Astrocyte (in vitro differentiated cells and primary cell): ENCODE measurements at regions not wholly inside any gene's neighbourhood (a gene's known extent, or its start where the extent isn't known, plus 50 kb on each side); places are given as distances from the start of the nearest gene placed in this dataset.
A peak's percentile ranks its signal among the peaks of the same experiment; 100 is the strongest.

Source experiments
- DNase-seq: peaks from one replicate; pipeline ENCODE4 v3.0.0-alpha.2; 2010; ENCODE audit warnings: low read depth
- FAIRE-seq: peaks from 2 replicates; lab custom pipeline; 2011; peaks lifted over from hg19 to GRCh38; lab: Jason Lieb, UNC
- H2AFZ ChIP-seq: 2 replicates; pipeline ENCODE4 v1.6.0; 2012; ENCODE audit warnings: low read depth, low read length, inconsistent platforms
- H3K27ac ChIP-seq: 2 replicates; pipeline ENCODE4 v1.5.1; 2011; ENCODE audit warnings: low read depth, low read length, inconsistent platforms
- H3K27me3 ChIP-seq: 2 replicates; pipeline ENCODE4 v1.6.0; 2011; ENCODE audit warnings: low read length, inconsistent platforms; ENCODE audit not compliant: insufficient read depth
- H3K36me3 ChIP-seq: 2 replicates; pipeline ENCODE4 v1.5.1; 2011; ENCODE audit warnings: low read length, inconsistent platforms; ENCODE audit not compliant: insufficient read depth
- H3K4me1 ChIP-seq: 2 replicates; pipeline ENCODE4 v1.5.1; 2011; ENCODE audit warnings: low read length, inconsistent platforms; ENCODE audit not compliant: insufficient read depth
- H3K4me2 ChIP-seq: 2 replicates; pipeline ENCODE4 v1.6.0; 2012; ENCODE audit warnings: low read length, inconsistent platforms
- H3K4me3 ChIP-seq: 2 replicates; pipeline ENCODE4 v1.5.1; 2011; ENCODE audit warnings: low read depth, mild to moderate bottlenecking, low read length, inconsistent platforms; ENCODE audit not compliant: insufficient read depth
- H3K79me2 ChIP-seq: 2 replicates; pipeline ENCODE4 v1.6.0; 2012; ENCODE audit warnings: mild to moderate bottlenecking, low read length, inconsistent platforms; ENCODE audit not compliant: insufficient read depth
- H3K9ac ChIP-seq: 2 replicates; pipeline ENCODE4 v1.6.0; 2012; ENCODE audit warnings: mild to moderate bottlenecking, low read length, inconsistent platforms
- H3K9me3 ChIP-seq: 2 replicates; pipeline ENCODE4 v1.5.1; 2012; ENCODE audit warnings: low read depth, mild to moderate bottlenecking, low read length, inconsistent platforms; ENCODE audit not compliant: insufficient read depth
- H4K20me1 ChIP-seq: 2 replicates; pipeline ENCODE4 v1.6.0; 2012; ENCODE audit warnings: low read length, inconsistent platforms; ENCODE audit not compliant: insufficient read depth
- H3K27ac Mint-ChIP-seq: one replicate; pipeline ENCODE4 v1.8.0; 2021; ENCODE audit warnings: mild to moderate bottlenecking, mixed read lengths; ENCODE audit not compliant: unreplicated experiment
- H3K27me3 Mint-ChIP-seq: one replicate; pipeline ENCODE4 v1.8.0; 2021; ENCODE audit warnings: low read depth, mixed read lengths; ENCODE audit not compliant: unreplicated experiment
- H3K36me3 Mint-ChIP-seq: one replicate; pipeline ENCODE4 v1.8.0; 2021; ENCODE audit warnings: low read depth, mixed read lengths; ENCODE audit not compliant: unreplicated experiment
- H3K4me1 Mint-ChIP-seq: one replicate; pipeline ENCODE4 v1.8.0; 2021; ENCODE audit warnings: low read depth, mixed read lengths; ENCODE audit not compliant: unreplicated experiment
- H3K4me3 Mint-ChIP-seq: one replicate; pipeline ENCODE4 v1.8.0; 2021; ENCODE audit warnings: mild to moderate bottlenecking, moderate library complexity, mixed read lengths; ENCODE audit not compliant: unreplicated experiment
- H3K9me3 Mint-ChIP-seq: one replicate; pipeline ENCODE4 v1.8.0; 2021; ENCODE audit warnings: mild to moderate bottlenecking, mixed read lengths; ENCODE audit not compliant: unreplicated experiment
- EZH2 ChIP-seq: IDR thresholded peaks from 2 replicates; pipeline ENCODE4 v1.6.1; 2012; ENCODE audit warnings: mild to moderate bottlenecking, low read length, inconsistent platforms; ENCODE audit not compliant: insufficient read depth
- TF ChIP-seq, protein P1 (sequence below): IDR thresholded peaks from 2 replicates; pipeline ENCODE4 v1.5.1; 2011; ENCODE audit warnings: low read depth, mild to moderate bottlenecking, inconsistent platforms, low read length, moderate library complexity; ENCODE audit not compliant: insufficient read depth

DNA sequence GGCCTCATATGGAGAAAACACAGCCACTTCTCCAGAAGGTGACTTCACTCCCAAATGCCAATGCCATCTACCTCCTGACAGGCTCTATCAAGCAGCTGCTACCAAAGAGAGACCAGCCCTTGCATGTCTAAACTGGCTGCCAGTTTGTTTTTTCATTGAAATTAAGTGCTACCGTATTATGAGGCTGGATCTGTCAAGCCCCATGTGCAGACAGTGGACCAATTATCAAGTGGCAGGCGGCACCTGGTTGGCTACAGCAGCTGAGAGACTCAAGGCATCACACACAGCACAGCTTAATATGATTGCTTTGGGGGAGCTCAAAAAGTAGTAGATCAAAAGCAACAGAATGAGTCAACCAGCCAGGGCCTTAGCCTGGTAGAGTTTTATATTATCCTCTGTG, 1293.0 kb upstream of the TENM4 start:
- no peak overlapping the region for H3K27ac ChIP-seq
- Mint-ChIP-seq H3K27ac (no peak overlapping the region), H3K36me3 (no peaks in the 10 kb centered on the region), H3K4me3 (no peak overlapping the region), H3K4me1 (no peaks in the 10 kb centered on the region), H3K27me3 (no peaks in the 10 kb centered on the region), H3K9me3 (no peaks in the 10 kb centered on the region)
- no peaks in the 10 kb centered on the region for H3K79me2 ChIP-seq
- no peak overlapping the region for H3K9ac ChIP-seq
- H2AFZ ChIP-seq = no peak overlapping the region
- H4K20me1 ChIP-seq = no peaks in the 10 kb centered on the region
- no peaks in the 10 kb centered on the region for H3K9me3 ChIP-seq
- FAIRE-seq (no peak), DNase-seq (no peak)
- no peaks in the 10 kb centered on the region for H3K27me3 ChIP-seq
- H3K4me2 ChIP-seq = no peak overlapping the region
- no peak overlapping the region for H3K4me3 ChIP-seq
- no peaks in the 10 kb centered on the region for H3K4me1 ChIP-seq
- TF ChIP-seq, protein P1, sequence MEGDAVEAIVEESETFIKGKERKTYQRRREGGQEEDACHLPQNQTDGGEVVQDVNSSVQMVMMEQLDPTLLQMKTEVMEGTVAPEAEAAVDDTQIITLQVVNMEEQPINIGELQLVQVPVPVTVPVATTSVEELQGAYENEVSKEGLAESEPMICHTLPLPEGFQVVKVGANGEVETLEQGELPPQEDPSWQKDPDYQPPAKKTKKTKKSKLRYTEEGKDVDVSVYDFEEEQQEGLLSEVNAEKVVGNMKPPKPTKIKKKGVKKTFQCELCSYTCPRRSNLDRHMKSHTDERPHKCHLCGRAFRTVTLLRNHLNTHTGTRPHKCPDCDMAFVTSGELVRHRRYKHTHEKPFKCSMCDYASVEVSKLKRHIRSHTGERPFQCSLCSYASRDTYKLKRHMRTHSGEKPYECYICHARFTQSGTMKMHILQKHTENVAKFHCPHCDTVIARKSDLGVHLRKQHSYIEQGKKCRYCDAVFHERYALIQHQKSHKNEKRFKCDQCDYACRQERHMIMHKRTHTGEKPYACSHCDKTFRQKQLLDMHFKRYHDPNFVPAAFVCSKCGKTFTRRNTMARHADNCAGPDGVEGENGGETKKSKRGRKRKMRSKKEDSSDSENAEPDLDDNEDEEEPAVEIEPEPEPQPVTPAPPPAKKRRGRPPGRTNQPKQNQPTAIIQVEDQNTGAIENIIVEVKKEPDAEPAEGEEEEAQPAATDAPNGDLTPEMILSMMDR = no peak
- TF ChIP-seq EZH2 = no peak
- H3K36me3 ChIP-seq = no peaks in the 10 kb centered on the region

DNA sequence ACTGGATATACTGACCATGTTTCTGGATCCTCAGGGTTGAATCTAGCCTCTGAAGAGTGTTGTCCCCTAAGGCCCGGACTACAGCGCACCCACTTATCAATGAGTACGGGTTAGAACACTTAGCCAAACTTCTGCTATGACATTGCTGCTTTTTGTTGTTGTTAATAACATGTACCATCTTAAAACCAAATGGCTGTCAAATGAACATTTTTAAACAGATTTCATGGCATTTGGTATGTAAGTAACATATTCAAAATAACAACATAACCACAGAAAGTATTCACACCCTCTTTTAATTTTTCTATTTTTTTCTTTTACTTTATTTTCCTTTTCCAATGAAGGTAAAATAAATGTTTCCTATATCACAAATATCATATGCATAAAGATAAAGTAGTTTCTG, 1292.5 kb upstream of the TENM4 start:
- Histone ChIP-seq H3K4me1 (no peaks in the 10 kb centered on the region), H3K9me3 (no peaks in the 10 kb centered on the region), H3K4me2 (no peak overlapping the region), H3K9ac (no peak overlapping the region), H4K20me1 (no peaks in the 10 kb centered on the region), H3K27ac (no peak overlapping the region), H3K27me3 (no peaks in the 10 kb centered on the region), H2AFZ (no peak overlapping the region), H3K36me3 (no peaks in the 10 kb centered on the region), H3K4me3 (no peak overlapping the region), H3K79me2 (no peaks in the 10 kb centered on the region)
- DNase-seq = no peak
- H3K36me3 Mint-ChIP-seq = no peaks in the 10 kb centered on the region
- H3K9me3 Mint-ChIP-seq = no peaks in the 10 kb centered on the region
- H3K4me1 Mint-ChIP-seq = no peaks in the 10 kb centered on the region
- H3K27me3 Mint-ChIP-seq = no peaks in the 10 kb centered on the region
- no peak for TF ChIP-seq EZH2
- TF ChIP-seq, protein P1 = no peak
- H3K4me3 Mint-ChIP-seq = no peak overlapping the region
- no peak overlapping the region for H3K27ac Mint-ChIP-seq
- no peak for FAIRE-seq

DNA sequence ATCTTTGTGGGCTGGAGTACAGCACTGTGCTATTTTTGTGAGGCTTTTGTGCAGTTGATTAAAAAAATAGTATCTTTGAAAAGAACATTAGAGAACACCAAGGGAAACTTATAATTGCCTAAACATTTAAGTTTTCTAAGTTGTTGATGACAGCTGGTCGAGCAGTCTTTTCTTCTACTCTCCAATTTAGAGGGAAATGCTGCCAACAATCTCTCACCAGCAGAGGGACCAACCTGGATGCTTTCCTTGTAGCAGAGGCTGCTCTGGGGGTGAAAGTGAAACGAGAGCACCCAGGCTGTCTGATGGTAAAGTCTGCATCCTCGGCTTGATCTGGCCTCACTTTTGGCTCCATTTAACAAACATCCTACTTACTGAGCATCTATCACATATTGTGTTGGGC, 1286.5 kb upstream of the TENM4 start:
- peaks cover 4% of the 10 kb centered on the region for H3K4me1 ChIP-seq
- H4K20me1 ChIP-seq = no peaks in the 10 kb centered on the region
- no peaks in the 10 kb centered on the region for H3K9me3 Mint-ChIP-seq
- no peak overlapping the region for H3K4me3 ChIP-seq
- no peak overlapping the region for H3K4me3 Mint-ChIP-seq
- peaks cover 16% of the 10 kb centered on the region for H3K4me1 Mint-ChIP-seq
- DNase-seq (no peak), FAIRE-seq (no peak)
- no peaks in the 10 kb centered on the region for H3K79me2 ChIP-seq
- H3K36me3 Mint-ChIP-seq = no peaks in the 10 kb centered on the region
- no peaks in the 10 kb centered on the region for H3K9me3 ChIP-seq
- H3K36me3 ChIP-seq = no peaks in the 10 kb centered on the region
- H3K4me2 ChIP-seq = no peak overlapping the region
- H3K9ac ChIP-seq = no peak overlapping the region
- H3K27ac Mint-ChIP-seq = no peak overlapping the region
- TF ChIP-seq EZH2 = no peak
- TF ChIP-seq, protein P1 = no peak
- no peaks in the 10 kb centered on the region for H3K27me3 ChIP-seq
- H2AFZ ChIP-seq = peak overlapping the region; percentile 32
- H3K27me3 Mint-ChIP-seq = no peaks in the 10 kb centered on the region
- no peak overlapping the region for H3K27ac ChIP-seq
